Pancreas (tissue), 10 donors: ENCODE measurements at regions not wholly inside any gene's neighbourhood (a gene's known extent, or its start where the extent isn't known, plus 50 kb on each side); places are given as distances from the start of the nearest gene placed in this dataset.
"Not testable (repeated sequence)": the region's sequence is repeated elsewhere in the genome, so short reads cannot be mapped to it uniquely, and the experiment has no call there.

Source experiments
- ATAC-seq, 4 donors: fragments of 200-7000 bp; cut with Tn5 transposase; one replicate each; pipeline versions ENCODE4 v1.8.0 to v1.9.1; 2020; ENCODE audit warnings: mild to moderate bottlenecking in 4 of 4, moderate library complexity in 4 of 4
- DNase-seq, 6 donors: peaks; one replicate each; pipeline ENCODE4 v3.0.0-alpha.2; 2020
- FAIRE-seq: peaks from 2 replicates; lab custom pipeline; 2012; peaks lifted over from hg19 to GRCh38; lab: Jason Lieb, UNC
- H3K27ac ChIP-seq, 4 donors: fragments of 200-600 bp; sonication (generic); 1 replicate in 3 of 4; 2 replicates in 1 of 4; pipeline versions ENCODE4 v1.5.0 to v1.8.0; 2020
- H3K27me3 ChIP-seq, 4 donors: fragments of 200-600 bp; one replicate each; pipeline ENCODE4 v1.8.0; 2021
- H3K36me3 ChIP-seq, 3 donors: fragments of 200-600 bp; sonication (generic) in 1 of 3; one replicate each; pipeline versions ENCODE4 v1.5.0 to v1.8.0; 2020 to 2021
- H3K4me1 ChIP-seq, 3 donors: fragments of 200-600 bp; one replicate each; pipeline ENCODE4 v1.8.0; 2021
- H3K4me3 ChIP-seq, 4 donors: fragments of 200-600 bp; sonication (generic) in 2 of 4; one replicate each; pipeline versions ENCODE4 v1.5.0 to v1.8.0; 2020 to 2021
- H3K9me3 ChIP-seq, 4 donors: fragments of 200-600 bp; one replicate each; pipeline ENCODE4 v1.8.0; 2021
- CTCF ChIP-seq, 4 donors: fragments of 200-600 bp; sonication (generic) in 3 of 4; IDR thresholded peaks; one replicate each; pipeline versions ENCODE4 v1.5.0 to v1.8.0; 2021; ENCODE audit warnings: antibody characterized with exemption in 4 of 4
- WGBS, 2 donors: extraction: QIAGEN DNeasy Blood & Tissue Kit; methylation state at CpG; one replicate each; pipeline ENCODE4 v1.1.7; 2013; 5-methylcytosine and 5-hydroxymethylcytosine counted together
- intact Hi-C, 3 donors: fragments of 100-400 bp; cut with DNase I; formaldehyde crosslinking; loops; one replicate each; pipeline versions ENCODE4 v1.11.1 to v1.14.2; 2022
- donor health status: healthy with polysubstance abuse.
- donor health status: DM: no; HTN: no; CAD: no; lungs with moderate emphysema.
- donor health status: DM: no; HTN: no; CAD: no.
- donor health status: control.
- donor health status: control.
- donor health status: Bipolar disorder and iron deficiency.
- donor health status: DM: yes; HTN: yes; CAD: no.
- donor health status: DM: no; HTN: no; CAD: no.
- donor health status: DM: no; HTN: no; CAD: no.
- donor health status: DM: yes; HTN: yes; CAD: no.

DNA sequence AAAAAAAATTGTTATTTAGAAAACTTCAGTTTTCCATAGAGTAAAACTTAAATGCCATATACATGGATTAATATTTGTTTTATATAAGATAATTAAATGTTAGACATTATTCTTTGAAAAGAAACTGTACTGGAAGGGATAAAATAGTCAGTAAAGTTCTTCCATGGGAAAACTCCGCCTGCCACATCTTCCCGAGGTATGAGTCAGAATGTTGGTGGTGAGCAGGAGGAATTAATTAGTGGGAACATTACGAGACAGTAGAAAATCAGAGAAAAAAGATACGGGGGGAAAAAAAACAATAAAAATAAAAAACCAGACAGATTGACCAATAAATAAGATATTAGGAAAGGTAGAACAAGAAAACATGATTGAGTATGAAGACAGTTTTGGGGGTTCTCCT is 930.3 kb upstream of the C9orf72 start:
- Histone ChIP-seq H3K27me3 (no peaks in the 10 kb centered on the region), H3K9me3 (no peaks in the 10 kb centered on the region), H3K4me1 (no peaks in the 10 kb centered on the region), H3K36me3 (no peaks in the 10 kb centered on the region), H3K4me3 (no peak overlapping the region), H3K27ac (no peak overlapping the region)
- 54 to 74% methylated on average over 4 of the region's 4 CpGs for WGBS, 2 donors
- no peak for TF ChIP-seq CTCF (IDR thresholded peaks at IDR 0.05)
- no peak for DNase-seq
- no peak for ATAC-seq
- intact Hi-C loops, result no loop called here
- FAIRE-seq, result no peak

DNA sequence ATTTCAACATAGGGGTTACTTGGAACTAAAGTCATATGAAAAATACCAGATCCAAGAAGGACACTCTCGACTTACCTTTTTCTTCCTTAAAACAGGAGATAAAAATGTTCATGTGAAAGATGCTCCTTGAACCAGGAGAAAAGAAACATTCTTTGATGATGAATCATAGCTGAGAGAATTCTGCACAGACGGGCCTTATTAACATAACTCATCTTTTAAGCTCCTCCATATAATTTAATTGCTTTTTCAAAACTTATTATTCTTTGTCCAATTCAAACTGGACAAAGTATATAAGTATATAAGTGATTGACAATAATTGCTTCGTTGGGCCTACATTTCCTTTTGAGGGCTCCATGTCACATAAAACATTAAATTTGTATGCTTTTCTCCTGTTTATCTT is 945.2 kb upstream of the C9orf72 start:
- FAIRE-seq, result no peak
- intact Hi-C loops, result no loop called here
- no peak for DNase-seq
- Histone ChIP-seq H3K4me1 (no peaks in the 10 kb centered on the region), H3K36me3 (no peaks in the 10 kb centered on the region), H3K27me3 (no peaks in the 10 kb centered on the region), H3K4me3 (no peak overlapping the region), H3K27ac (no peak overlapping the region), H3K9me3 (no peaks in the 10 kb centered on the region)
- TF ChIP-seq CTCF (IDR thresholded peaks at IDR 0.05), result no peak
- WGBS, 2 donors, result 35 to 48% methylated on average over 3 of the region's 3 CpGs
- no peak for ATAC-seq

DNA sequence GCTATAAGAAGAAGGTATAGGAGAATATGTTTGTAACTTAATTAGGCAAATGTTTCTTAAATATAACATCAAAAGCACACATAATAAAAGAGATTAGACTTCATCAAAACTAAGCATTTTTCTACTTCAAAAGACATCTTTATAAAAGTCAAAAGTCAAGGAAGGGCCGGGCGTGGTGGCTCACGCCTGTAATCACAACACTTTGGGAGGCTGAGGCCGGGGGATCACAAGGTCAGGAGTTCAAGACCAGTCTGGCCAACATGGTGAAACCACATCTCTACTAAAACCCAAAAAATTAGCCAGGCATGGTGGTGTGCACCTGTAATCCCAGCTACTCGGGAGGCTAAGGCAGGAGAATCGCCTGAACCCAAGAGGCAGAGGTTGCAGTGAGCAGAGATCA is 951.0 kb upstream of the C9orf72 start:
- H3K36me3 ChIP-seq, ATAC-seq, H3K4me1 ChIP-seq, intact Hi-C loops, H3K27me3 ChIP-seq, FAIRE-seq, H3K9me3 ChIP-seq, DNase-seq, H3K27ac ChIP-seq, H3K4me3 ChIP-seq: not testable (repeated sequence)
- 53 to 65% methylated on average over 6 of the region's 6 CpGs for WGBS, 2 donors

DNA sequence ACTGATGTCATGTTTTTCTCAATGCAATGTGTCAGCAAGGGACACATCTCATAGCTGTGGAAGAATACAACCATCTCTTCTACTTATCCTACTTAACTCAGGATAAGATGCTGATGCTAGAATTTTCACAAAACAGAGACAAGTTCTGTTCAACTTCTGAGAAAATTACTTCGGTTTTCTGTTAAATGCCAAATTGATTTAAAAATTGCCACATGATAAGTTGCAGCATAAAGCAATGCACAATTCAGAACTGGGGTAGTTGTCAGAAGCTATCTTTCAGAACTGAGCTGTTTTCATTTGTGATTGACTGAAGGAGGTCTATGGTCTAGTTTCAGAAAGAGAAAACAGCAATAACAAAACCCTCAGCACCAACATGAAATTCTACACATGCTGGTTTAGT is 954.8 kb upstream of the C9orf72 start:
- no peak for TF ChIP-seq CTCF (IDR thresholded peaks at IDR 0.05)
- DNase-seq (no peak), ATAC-seq (no peak), FAIRE-seq (no peak)
- Histone ChIP-seq H3K4me1 (no peaks in the 10 kb centered on the region), H3K36me3 (no peaks in the 10 kb centered on the region), H3K4me3 (no peak overlapping the region), H3K9me3 (no peaks in the 10 kb centered on the region), H3K27me3 (no peaks in the 10 kb centered on the region), H3K27ac (no peak overlapping the region)
- 50 to 71% methylated on average over 1 of the region's 1 CpG for WGBS, 2 donors
- intact Hi-C loops, result no loop called here

DNA sequence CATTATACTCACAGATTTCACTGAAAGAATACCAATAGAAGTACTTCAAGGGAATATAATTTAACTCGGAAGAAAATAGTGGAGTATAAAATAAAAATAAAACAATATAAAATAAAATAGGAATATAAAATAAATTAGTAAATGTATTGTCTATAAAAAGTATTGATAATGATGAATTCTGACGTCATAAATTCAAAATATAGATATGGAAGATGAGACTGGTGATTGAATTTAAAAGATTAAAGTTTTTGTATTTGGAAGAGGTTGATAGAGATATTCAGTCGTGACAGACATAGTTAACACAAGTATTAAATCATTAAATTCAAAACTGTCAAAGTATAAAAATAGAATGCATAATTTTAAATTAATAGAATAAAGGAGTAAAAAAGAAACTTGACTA is 964.9 kb upstream of the C9orf72 start:
- intact Hi-C loops, result no loop called here
- ATAC-seq, result no peak
- FAIRE-seq, result no peak
- no peaks in the 10 kb centered on the region for H3K4me1 ChIP-seq
- H3K27me3 ChIP-seq, result no peaks in the 10 kb centered on the region
- no peak overlapping the region for H3K4me3 ChIP-seq
- H3K27ac ChIP-seq, result no peak overlapping the region
- H3K9me3 ChIP-seq, result no peaks in the 10 kb centered on the region
- no peak for TF ChIP-seq CTCF (IDR thresholded peaks at IDR 0.05)
- 47 to 64% methylated on average over 3 of the region's 3 CpGs for WGBS, 2 donors
- no peaks in the 10 kb centered on the region for H3K36me3 ChIP-seq
- no peak for DNase-seq
